Adrenal gland (tissue), 9 donors: ENCODE measurements at regions not wholly inside any gene's neighbourhood (a gene's known extent, or its start where the extent isn't known, plus 50 kb on each side); places are given as distances from the start of the nearest gene placed in this dataset.
"Not testable (repeated sequence)": the region's sequence is repeated elsewhere in the genome, so short reads cannot be mapped to it uniquely, and the experiment has no call there.

ENCODE experiments used
- DNase-seq, 7 donors: peaks; one replicate each; pipeline ENCODE4 v3.0.0-alpha.2; 2019 to 2020
- H3K27ac ChIP-seq, 5 donors: fragments of 200-600 bp; sonication (generic) in 4 of 5; 1 replicate in 3 of 5; 2 replicates in 2 of 5; pipeline versions ENCODE4 v1.5.1 to v1.8.0; 2016 to 2020; ENCODE audit warnings: mild to moderate bottlenecking in 1 of 5
- H3K27me3 ChIP-seq: fragments of 200-600 bp; 2 replicates; pipeline ENCODE4 v1.8.0; 2021
- H3K36me3 ChIP-seq, 2 donors: fragments of 200-600 bp; replicated peaks in 1 of 2; 1 replicate in 1 of 2; 2 replicates in 1 of 2; pipeline versions ENCODE4 v1.5.1 to v1.8.0; 2018 to 2022
- H3K4me1 ChIP-seq, 2 donors: fragments of 200-600 bp; replicated peaks in 1 of 2; 1 replicate in 1 of 2; 2 replicates in 1 of 2; pipeline versions ENCODE4 v1.5.1 to v1.8.0; 2018 to 2021
- H3K4me3 ChIP-seq, 4 donors: fragments of 200-600 bp; sonication (generic) in 3 of 4; one replicate each; pipeline ENCODE4 v1.5.1; 2016 to 2018
- H3K9me3 ChIP-seq, 3 donors: fragments of 200-600 bp; sonication (generic) in 1 of 3; replicated peaks in 1 of 3; 1 replicate in 2 of 3; 2 replicates in 1 of 3; pipeline versions ENCODE4 v1.5.1 to v1.8.0; 2016 to 2021
- POLR2A ChIP-seq, 2 donors: fragments of 450-650 bp; IDR thresholded peaks; one replicate each; pipeline ENCODE4 v1.6.1; 2017; ENCODE audit warnings: antibody characterized with exemption in 2 of 2, mild to moderate bottlenecking in 2 of 2, moderate library complexity in 1 of 2
- WGBS, 4 donors: extraction: QIAGEN DNeasy Blood & Tissue Kit in 2 of 4; methylation state at CpG; one replicate each; pipeline versions ENCODE4 v1.1.5 to v1.1.7; 2013 to 2017; 5-methylcytosine and 5-hydroxymethylcytosine counted together
- intact Hi-C, 2 donors: fragments of 100-400 bp; cut with DNase I; formaldehyde crosslinking; loops; one replicate each; pipeline versions ENCODE4 v1.14.1 to v1.15.0; 2022 to 2023
- TF ChIP-seq, protein P1 (sequence below), 6 experiments: fragments of 450-650 bp in 4 of 6; fragments of 200-600 bp in 2 of 6; sonication (generic) in 1 of 6; IDR thresholded peaks; 1 replicate in 5 of 6; 2 replicates in 1 of 6; pipeline versions ENCODE4 v1.5.1 to v1.8.0; 2016 to 2021; ENCODE audit warnings: antibody characterized with exemption in 6 of 6, mild to moderate bottlenecking in 2 of 6, moderate library complexity in 1 of 6
- donor health status: healthy with polysubstance abuse.
- donor health status: Bipolar disorder and iron deficiency.
- donor health status: DM: yes; HTN: yes; CAD: no.
- donor health status: DM: no; HTN: no; CAD: no.
- donor health status: DM: no; HTN: no; CAD: no.

DNA sequence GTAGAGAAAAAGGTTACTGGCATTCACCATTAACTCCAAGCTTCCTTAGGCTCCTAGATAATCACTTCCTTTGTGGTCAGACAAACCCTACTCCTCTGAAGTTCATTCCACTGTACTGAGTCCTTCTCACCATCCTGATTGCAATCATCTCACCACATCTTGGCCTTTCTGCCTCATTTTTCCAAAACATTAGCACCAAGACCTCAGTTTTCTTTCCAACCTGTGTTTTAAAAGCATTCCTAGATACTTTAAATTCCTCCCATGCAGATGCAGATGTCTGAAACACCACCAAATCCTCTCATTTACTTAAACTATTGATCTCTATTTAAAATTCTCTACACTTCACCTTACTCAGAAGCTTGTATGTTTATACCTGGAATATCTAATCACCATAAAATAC, 961.3 kb upstream of the CTNND2 start:
- Histone ChIP-seq H3K27ac (no peak overlapping the region), H3K9me3 (no peaks in the 10 kb centered on the region), H3K4me3 (no peak overlapping the region), H3K36me3 (no peaks in the 10 kb centered on the region), H3K27me3 (no peaks in the 10 kb centered on the region), H3K4me1 (no peaks in the 10 kb centered on the region)
- intact Hi-C loops, result no loop called here
- TF ChIP-seq, protein P1, sequence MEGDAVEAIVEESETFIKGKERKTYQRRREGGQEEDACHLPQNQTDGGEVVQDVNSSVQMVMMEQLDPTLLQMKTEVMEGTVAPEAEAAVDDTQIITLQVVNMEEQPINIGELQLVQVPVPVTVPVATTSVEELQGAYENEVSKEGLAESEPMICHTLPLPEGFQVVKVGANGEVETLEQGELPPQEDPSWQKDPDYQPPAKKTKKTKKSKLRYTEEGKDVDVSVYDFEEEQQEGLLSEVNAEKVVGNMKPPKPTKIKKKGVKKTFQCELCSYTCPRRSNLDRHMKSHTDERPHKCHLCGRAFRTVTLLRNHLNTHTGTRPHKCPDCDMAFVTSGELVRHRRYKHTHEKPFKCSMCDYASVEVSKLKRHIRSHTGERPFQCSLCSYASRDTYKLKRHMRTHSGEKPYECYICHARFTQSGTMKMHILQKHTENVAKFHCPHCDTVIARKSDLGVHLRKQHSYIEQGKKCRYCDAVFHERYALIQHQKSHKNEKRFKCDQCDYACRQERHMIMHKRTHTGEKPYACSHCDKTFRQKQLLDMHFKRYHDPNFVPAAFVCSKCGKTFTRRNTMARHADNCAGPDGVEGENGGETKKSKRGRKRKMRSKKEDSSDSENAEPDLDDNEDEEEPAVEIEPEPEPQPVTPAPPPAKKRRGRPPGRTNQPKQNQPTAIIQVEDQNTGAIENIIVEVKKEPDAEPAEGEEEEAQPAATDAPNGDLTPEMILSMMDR (IDR thresholded peaks at IDR 0.05), result no peak
- no peak for TF ChIP-seq POLR2A (IDR thresholded peaks at IDR 0.05)
- no peak for DNase-seq

DNA sequence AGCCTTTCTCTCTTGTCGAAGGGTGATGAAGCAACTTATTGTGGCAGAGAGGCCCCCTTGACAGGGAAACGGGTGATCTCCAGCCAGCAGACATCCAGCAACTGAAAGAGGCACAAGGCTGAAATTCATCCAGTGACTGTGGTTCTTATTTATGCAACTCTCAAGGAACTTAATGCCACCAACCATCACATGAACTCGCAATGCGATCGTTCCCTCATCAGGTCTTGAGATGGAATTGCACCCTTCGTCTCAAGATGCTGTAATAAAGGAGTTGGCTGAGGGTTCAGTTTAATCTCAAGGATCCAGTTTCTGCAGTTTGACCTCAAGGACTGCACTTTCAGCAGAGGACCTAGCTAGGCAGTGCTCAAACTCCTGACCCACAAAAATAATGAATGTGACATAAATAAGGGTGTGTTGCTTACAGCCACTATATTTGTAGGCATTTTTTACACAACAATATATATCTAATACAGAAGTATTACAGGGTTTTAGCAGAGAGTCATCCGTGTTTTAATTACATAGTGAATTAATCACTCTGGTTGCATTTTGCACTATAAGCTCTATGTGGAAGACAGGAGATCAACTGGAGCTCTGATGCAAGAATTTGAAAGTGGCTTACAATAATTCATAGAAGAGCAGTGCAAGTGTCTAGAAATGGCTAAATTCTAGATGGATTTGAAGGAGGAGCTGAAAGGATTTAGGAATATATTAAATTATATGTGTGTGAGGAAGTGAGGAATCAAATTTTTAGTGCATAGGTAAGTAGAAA, 957.8 kb upstream of the CTNND2 start:
- no peaks in the 10 kb centered on the region for H3K9me3 ChIP-seq
- H3K27ac ChIP-seq, result no peak overlapping the region
- TF ChIP-seq, protein P1 (IDR thresholded peaks at IDR 0.05), result no peak
- TF ChIP-seq POLR2A (IDR thresholded peaks at IDR 0.05), result no peak
- no peaks in the 10 kb centered on the region for H3K36me3 ChIP-seq
- no peak for DNase-seq
- 58 to 66% (median 61%) methylated on average over 7 of the region's 7 CpGs for WGBS, 4 donors
- no peak overlapping the region for H3K4me3 ChIP-seq
- no peaks in the 10 kb centered on the region for H3K4me1 ChIP-seq
- no peaks in the 10 kb centered on the region for H3K27me3 ChIP-seq
- intact Hi-C loops, result no loop called here

GRCh38 chr5:12856105-12856504, 951.9 kb upstream of the CTNND2 start:
- H3K9me3 ChIP-seq, H3K4me3 ChIP-seq, H3K36me3 ChIP-seq, H3K27me3 ChIP-seq, H3K27ac ChIP-seq, DNase-seq, H3K4me1 ChIP-seq, intact Hi-C loops: not testable (repeated sequence)
- WGBS, 4 donors, result 27 to 46% (median 34%) methylated on average over 1 of the region's 1 CpG

- DNase-seq, result no peak
- Histone ChIP-seq H3K4me1 (no peaks in the 10 kb centered on the region), H3K27ac (no peak overlapping the region), H3K4me3 (no peak overlapping the region), H3K9me3 (no peaks in the 10 kb centered on the region), H3K36me3 (no peaks in the 10 kb centered on the region), H3K27me3 (no peaks in the 10 kb centered on the region)
- TF ChIP-seq POLR2A (IDR thresholded peaks at IDR 0.05), result no peak
- TF ChIP-seq, protein P1 (IDR thresholded peaks at IDR 0.05), result no peak
- 53 to 60% (median 58%) methylated on average over 5 of the region's 5 CpGs for WGBS, 4 donors
- intact Hi-C loops, result no loop called here
Measured at GRCh38 chr5:12854386-12854785, 950.1 kb upstream of the CTNND2 start.

- no peak for DNase-seq
- H3K9me3 ChIP-seq, result no peaks in the 10 kb centered on the region
- no peaks in the 10 kb centered on the region for H3K36me3 ChIP-seq
- no peak overlapping the region for H3K4me3 ChIP-seq
- no peaks in the 10 kb centered on the region for H3K4me1 ChIP-seq
- H3K27ac ChIP-seq, result no peak overlapping the region
- H3K27me3 ChIP-seq, result no peaks in the 10 kb centered on the region
- WGBS, 4 donors, result 45 to 51% (median 48%) methylated on average over 5 of the region's 5 CpGs
- intact Hi-C loops, result no loop called here
- TF ChIP-seq, protein P1 (IDR thresholded peaks at IDR 0.05), result no peak
- TF ChIP-seq POLR2A (IDR thresholded peaks at IDR 0.05), result no peak
Measured at GRCh38 chr5:12851761-12852160, 947.5 kb upstream of the CTNND2 start.
